Testis (tissue), 2 donors: ENCODE measurements at regions not wholly inside any gene's neighbourhood (a gene's known extent, or its start where the extent isn't known, plus 50 kb on each side); places are given as distances from the start of the nearest gene placed in this dataset.

Experiments used
- POLR2A ChIP-seq: fragments of 450-650 bp; IDR thresholded peaks from one replicate; pipeline ENCODE4 v1.6.1; 2017; ENCODE audit warnings: antibody characterized with exemption, mild to moderate bottlenecking, moderate library complexity
- TF ChIP-seq, protein P1 (sequence below), 3 experiments: fragments of 450-650 bp in 2 of 3; fragments of 200-600 bp in 1 of 3; sonication (generic) in 1 of 3; IDR thresholded peaks; one replicate each; pipeline ENCODE4 v1.5.1; 2016 to 2019; ENCODE audit warnings: antibody characterized with exemption in 3 of 3, mild to moderate bottlenecking in 2 of 3, moderate library complexity in 1 of 3

DNA sequence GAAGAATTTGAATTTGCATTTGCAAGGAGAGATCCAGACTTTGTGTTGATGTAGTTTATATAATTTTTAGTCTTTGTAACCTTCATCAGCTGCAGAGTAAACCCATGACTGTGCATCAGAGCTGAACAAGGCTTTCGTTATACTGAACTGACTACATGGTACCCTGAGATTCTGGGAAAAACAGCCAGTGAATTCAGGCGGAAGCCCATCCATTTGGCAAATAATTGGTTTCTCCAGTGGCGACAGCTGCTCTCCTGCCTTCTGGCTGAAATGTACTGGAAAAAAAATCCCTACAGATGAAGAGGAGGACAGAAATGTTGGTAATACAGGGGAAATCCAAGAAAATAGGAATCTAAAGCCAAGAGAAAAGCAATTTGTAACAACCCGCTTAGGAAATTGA is 657.5 kb upstream of the CDH7 start:
- TF ChIP-seq, protein P1, sequence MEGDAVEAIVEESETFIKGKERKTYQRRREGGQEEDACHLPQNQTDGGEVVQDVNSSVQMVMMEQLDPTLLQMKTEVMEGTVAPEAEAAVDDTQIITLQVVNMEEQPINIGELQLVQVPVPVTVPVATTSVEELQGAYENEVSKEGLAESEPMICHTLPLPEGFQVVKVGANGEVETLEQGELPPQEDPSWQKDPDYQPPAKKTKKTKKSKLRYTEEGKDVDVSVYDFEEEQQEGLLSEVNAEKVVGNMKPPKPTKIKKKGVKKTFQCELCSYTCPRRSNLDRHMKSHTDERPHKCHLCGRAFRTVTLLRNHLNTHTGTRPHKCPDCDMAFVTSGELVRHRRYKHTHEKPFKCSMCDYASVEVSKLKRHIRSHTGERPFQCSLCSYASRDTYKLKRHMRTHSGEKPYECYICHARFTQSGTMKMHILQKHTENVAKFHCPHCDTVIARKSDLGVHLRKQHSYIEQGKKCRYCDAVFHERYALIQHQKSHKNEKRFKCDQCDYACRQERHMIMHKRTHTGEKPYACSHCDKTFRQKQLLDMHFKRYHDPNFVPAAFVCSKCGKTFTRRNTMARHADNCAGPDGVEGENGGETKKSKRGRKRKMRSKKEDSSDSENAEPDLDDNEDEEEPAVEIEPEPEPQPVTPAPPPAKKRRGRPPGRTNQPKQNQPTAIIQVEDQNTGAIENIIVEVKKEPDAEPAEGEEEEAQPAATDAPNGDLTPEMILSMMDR (IDR thresholded peaks at IDR 0.05) = no peak
- TF ChIP-seq POLR2A = no peak
